HEK293 (cell line): ENCODE measurements at regions not wholly inside any gene's neighbourhood (a gene's known extent, or its start where the extent isn't known, plus 50 kb on each side); places are given as distances from the start of the nearest gene placed in this dataset.

Experiments used
- CTCF ChIA-PET: fragments of 350-600 bp; formaldehyde crosslinking; extraction: SDS; loops from one replicate; lab custom pipeline; 2021; ENCODE audit warnings: antibody characterized with exemption; lab: Yijun Ruan, JAX
- POLR2A ChIA-PET: fragments of 300-600 bp; formaldehyde crosslinking; extraction: SDS; loops from one replicate; lab custom pipeline; 2020; ENCODE audit warnings: antibody characterized with exemption, inconsistent platforms; lab: Yijun Ruan, JAX
- H3K27ac ChIP-seq: fragments of 200-500 bp; sonication (Bioruptor generic); 2 replicates; pipeline ENCODE4 v1.5.1; 2014; ENCODE audit warnings: low read depth, low read length, control low read depth, inconsistent platforms; ENCODE audit errors: extremely low read depth
- H3K36me3 ChIP-seq, 2 experiments: fragments of 200-500 bp in 1 of 2; sonication (Bioruptor generic) in 1 of 2; 1 replicate in 1 of 2; 2 replicates in 1 of 2; pipeline ENCODE4 v1.5.1; 2014 to 2017; ENCODE audit warnings: inconsistent platforms in 2 of 2, low read length in 2 of 2; ENCODE audit not compliant: control insufficient read depth in 2 of 2, insufficient read depth in 1 of 2
- H3K4me1 ChIP-seq: fragments of 200-500 bp; sonication (Bioruptor generic); 2 replicates; pipeline ENCODE4 v1.5.1; 2014; ENCODE audit warnings: mild to moderate bottlenecking, low read length, inconsistent platforms; ENCODE audit not compliant: control insufficient read depth, insufficient read depth
- H3K4me3 ChIP-seq: 2 replicates; pipeline ENCODE4 v1.5.1; 2011; ENCODE audit warnings: low read depth, mild to moderate bottlenecking, control low read depth, low read length, moderate library complexity
- H3K9me3 ChIP-seq: fragments of 200-500 bp; sonication (Bioruptor generic); 2 replicates; pipeline ENCODE4 v1.5.1; 2014; ENCODE audit warnings: low read depth, low read length, inconsistent platforms; ENCODE audit not compliant: control insufficient read depth, insufficient read depth
- CTCF ChIP-seq: fragments of 450-650 bp; formaldehyde crosslinking; IDR thresholded peaks from 2 replicates; pipeline ENCODE4 v1.5.1; 2016; ENCODE audit warnings: missing biosample characterization, missing genetic modification characterization
- HIC1 ChIP-seq: fragments of 450-650 bp; formaldehyde crosslinking; IDR thresholded peaks from 2 replicates; pipeline ENCODE4 v1.5.1; 2016; ENCODE audit warnings: missing biosample characterization, missing genetic modification characterization
- KLF10 ChIP-seq: fragments of 450-650 bp; IDR thresholded peaks from 2 replicates; pipeline ENCODE4 v1.5.1; 2018; ENCODE audit warnings: missing biosample characterization, mild to moderate bottlenecking, missing genetic modification characterization
- PRDM4 ChIP-seq: fragments of 450-650 bp; formaldehyde crosslinking; IDR thresholded peaks from 2 replicates; pipeline ENCODE4 v1.5.1; 2017; ENCODE audit warnings: missing biosample characterization, missing genetic modification characterization
- ZFP41 ChIP-seq: fragments of 450-650 bp; formaldehyde crosslinking; IDR thresholded peaks from 2 replicates; pipeline ENCODE4 v1.5.1; 2016; ENCODE audit warnings: missing biosample characterization, missing genetic modification characterization, borderline replicate concordance
- ZNF114 ChIP-seq: fragments of 450-650 bp; formaldehyde crosslinking; IDR thresholded peaks from 2 replicates; pipeline ENCODE4 v1.5.0; 2017; ENCODE audit warnings: missing biosample characterization, missing genetic modification characterization
- ZNF133 ChIP-seq: fragments of 450-650 bp; formaldehyde crosslinking; IDR thresholded peaks from 2 replicates; pipeline ENCODE4 v1.5.1; 2016; ENCODE audit warnings: missing biosample characterization, missing genetic modification characterization
- ZNF214 ChIP-seq: fragments of 450-650 bp; formaldehyde crosslinking; IDR thresholded peaks from 2 replicates; pipeline ENCODE4 v1.5.1; 2017; ENCODE audit warnings: missing biosample characterization, mild to moderate bottlenecking, missing genetic modification characterization, borderline replicate concordance
- ZNF24 ChIP-seq: fragments of 450-650 bp; formaldehyde crosslinking; IDR thresholded peaks from 2 replicates; pipeline ENCODE4 v1.5.1; 2016; ENCODE audit warnings: missing biosample characterization, missing genetic modification characterization
- ZNF302 ChIP-seq: fragments of 450-650 bp; formaldehyde crosslinking; IDR thresholded peaks from 2 replicates; pipeline ENCODE4 v1.5.1; 2016; ENCODE audit warnings: missing biosample characterization, missing genetic modification characterization, low read depth
- ZNF362 ChIP-seq: fragments of 450-650 bp; formaldehyde crosslinking; IDR thresholded peaks from 2 replicates; pipeline ENCODE4 v1.5.1; 2016; ENCODE audit warnings: missing biosample characterization, missing genetic modification characterization
- ZNF394 ChIP-seq: fragments of 450-650 bp; formaldehyde crosslinking; IDR thresholded peaks from 2 replicates; pipeline ENCODE4 v1.5.1; 2016; ENCODE audit warnings: missing biosample characterization, missing genetic modification characterization, mild to moderate bottlenecking, moderate library complexity, borderline replicate concordance
- ZNF510 ChIP-seq: fragments of 450-650 bp; formaldehyde crosslinking; IDR thresholded peaks from 2 replicates; pipeline ENCODE4 v1.5.1; 2018; ENCODE audit warnings: mild to moderate bottlenecking, missing genetic modification characterization, missing biosample characterization; ENCODE audit not compliant: insufficient replicate concordance
- ZNF518A ChIP-seq: fragments of 450-650 bp; formaldehyde crosslinking; conservative IDR thresholded peaks from 2 replicates; pipeline ENCODE4 v1.5.1; 2016; ENCODE audit warnings: low read depth, missing biosample characterization, missing genetic modification characterization
- ZNF544 ChIP-seq: fragments of 450-650 bp; formaldehyde crosslinking; IDR thresholded peaks from 2 replicates; pipeline ENCODE4 v1.5.0; 2017; ENCODE audit warnings: missing biosample characterization, missing genetic modification characterization
- ZNF571 ChIP-seq: fragments of 450-650 bp; formaldehyde crosslinking; IDR thresholded peaks from 2 replicates; pipeline ENCODE4 v1.5.0; 2017; ENCODE audit warnings: missing biosample characterization, missing genetic modification characterization
- ZNF654 ChIP-seq: fragments of 450-650 bp; formaldehyde crosslinking; IDR thresholded peaks from 2 replicates; pipeline ENCODE4 v1.5.1; 2016; ENCODE audit warnings: low read depth, missing biosample characterization, missing genetic modification characterization
- ZNF701 ChIP-seq: fragments of 450-650 bp; formaldehyde crosslinking; IDR thresholded peaks from 2 replicates; pipeline ENCODE4 v1.5.1; 2016; ENCODE audit warnings: missing biosample characterization, missing genetic modification characterization
- ZNF768 ChIP-seq: fragments of 450-650 bp; formaldehyde crosslinking; IDR thresholded peaks from 2 replicates; pipeline ENCODE4 v1.5.1; 2018; ENCODE audit warnings: missing biosample characterization, mild to moderate bottlenecking, missing genetic modification characterization
- ZSCAN5A ChIP-seq: fragments of 450-650 bp; formaldehyde crosslinking; IDR thresholded peaks from 2 replicates; pipeline ENCODE4 v1.5.1; 2016; ENCODE audit warnings: missing biosample characterization, missing genetic modification characterization

GRCh38 chr12:82174936-82175335 is 183.3 kb downstream of the CCDC59 start (continued):
- TF ChIP-seq HIC1 (tag by site-specific recombination) (no peak), ZNF768 (no peak), ZNF654 (tag by site-specific recombination) (no peak)

GRCh38 chr12:82174383-82174782 is 183.8 kb downstream of the CCDC59 start:
- H3K27ac ChIP-seq, result no peak overlapping the region
- CTCF ChIA-PET, result no interaction called here
- POLR2A ChIA-PET, result no interaction called here
- no peaks in the 10 kb centered on the region for H3K36me3 ChIP-seq
- no peak overlapping the region for H3K4me3 ChIP-seq
- H3K9me3 ChIP-seq, result no peaks in the 10 kb centered on the region
- TF ChIP-seq ZNF302 (tag by site-specific recombination) (no peak), ZNF214 (no peak), ZNF394 (tag by site-specific recombination) (no peak), ZNF114 (tag by site-specific recombination) (no peak), ZNF571 (tag by site-specific recombination) (no peak), CTCF (tag by site-specific recombination) (no peak), ZNF701 (tag by site-specific recombination) (no peak), KLF10 (tag by site-specific recombination) (no peak), ZNF133 (tag by site-specific recombination) (no peak), ZNF654 (tag by site-specific recombination) (no peak), PRDM4 (tag by site-specific recombination) (no peak), ZNF24 (tag by site-specific recombination) (no peak), ZSCAN5A (tag by site-specific recombination) (no peak)
- no peaks in the 10 kb centered on the region for H3K4me1 ChIP-seq

GRCh38 chr12:82149045-82149444 is 209.1 kb downstream of the CCDC59 start:
- POLR2A ChIA-PET, result no interaction called here
- H3K4me1 ChIP-seq, result no peaks in the 10 kb centered on the region
- no peaks in the 10 kb centered on the region for H3K36me3 ChIP-seq
- H3K27ac ChIP-seq, result no peak overlapping the region
- CTCF ChIA-PET, result no interaction called here
- no peaks in the 10 kb centered on the region for H3K9me3 ChIP-seq
- H3K4me3 ChIP-seq, result no peak overlapping the region
- TF ChIP-seq ZNF518A (tag by site-specific recombination), result no peak
- TF ChIP-seq ZNF510 (tag by site-specific recombination), result no peak
- TF ChIP-seq ZNF362, result no peak
- TF ChIP-seq ZFP41, result no peak
- no peak for TF ChIP-seq ZNF544 (tag by site-specific recombination)
